GM12878 (cell line): ENCODE measurements at regions not wholly inside any gene's neighbourhood (a gene's known extent, or its start where the extent isn't known, plus 50 kb on each side); places are given as distances from the start of the nearest gene placed in this dataset.
"Not testable (repeated sequence)": the region's sequence is repeated elsewhere in the genome, so short reads cannot be mapped to it uniquely, and the experiment has no call there.

ENCODE experiments used
- ATAC-seq: fragments of 200-7000 bp; cut with Tn5 transposase; 3 replicates; pipeline ENCODE4 v1.9.1; 2020; ENCODE audit warnings: mild to moderate bottlenecking, moderate library complexity
- BruUV-seq: library from RNA; stranded (reverse); fragments of 400-500 nt; replicated peaks from 2 replicates; lab custom pipeline; 2021; lab: Mats Ljungman, UMichigan
- CTCF ChIA-PET: fragments of 300-600 bp; sonication (Branson Sonifier 250); formaldehyde crosslinking; extraction: SDS; loops from one replicate; lab custom pipeline; 2021; ENCODE audit warnings: inconsistent platforms; lab: Yijun Ruan, JAX
- POLR2A ChIA-PET: fragments of 350-600 bp; formaldehyde crosslinking; extraction: SDS; loops from one replicate; lab custom pipeline; 2021; ENCODE audit warnings: inconsistent platforms; lab: Charles Lee
- RAD21 ChIA-PET: fragments of 300-600 bp; sonication (Branson Sonifier 250); formaldehyde crosslinking; loops from one replicate; lab custom pipeline; 2023; ENCODE audit warnings: antibody characterized with exemption; ENCODE audit not compliant: unreplicated experiment; lab: Charles Lee
- SMC1A ChIA-PET: fragments of 300-600 bp; sonication (Branson Sonifier 250); formaldehyde crosslinking; loops from one replicate; lab custom pipeline; 2023; ENCODE audit not compliant: unreplicated experiment, uncharacterized antibody; lab: Charles Lee
- DNase-seq: peaks from one replicate; pipeline ENCODE4 v3.0.0-alpha.2; 2011; ENCODE audit warnings: low read depth, low spot score
- FAIRE-seq: peaks from 3 replicates; lab custom pipeline; 2011; peaks lifted over from hg19 to GRCh38; lab: Jason Lieb, UNC
- H2AFZ ChIP-seq: 2 replicates; pipeline ENCODE4 v1.6.0; 2011; ENCODE audit warnings: low read depth, low read length, control low read depth; ENCODE audit not compliant: control insufficient read depth
- H3K27ac ChIP-seq: 2 replicates; pipeline ENCODE4 v1.5.1; 2011; ENCODE audit warnings: control low read depth; ENCODE audit not compliant: control insufficient read depth, insufficient read depth
- H3K27me3 ChIP-seq, 2 experiments: replicated peaks in 1 of 2; 2 replicates each; pipeline versions ENCODE4 v1.6.0 to v1.6.1; 2011; ENCODE audit warnings: low read length in 1 of 2; ENCODE audit not compliant: control insufficient read depth in 2 of 2, insufficient read depth in 2 of 2
- H3K36me3 ChIP-seq, 2 experiments: 2 replicates each; pipeline ENCODE4 v1.5.1; 2011; ENCODE audit warnings: low read length in 1 of 2; ENCODE audit not compliant: control insufficient read depth in 2 of 2, insufficient read depth in 2 of 2
- H3K4me1 ChIP-seq: 2 replicates; pipeline ENCODE4 v1.6.1; 2011; ENCODE audit warnings: mild to moderate bottlenecking, low read length, moderate library complexity, mixed read lengths; ENCODE audit not compliant: control insufficient read depth, insufficient read depth
- H3K4me2 ChIP-seq: 2 replicates; pipeline ENCODE4 v1.6.0; 2011; ENCODE audit warnings: control low read depth; ENCODE audit not compliant: control insufficient read depth, insufficient read depth
- H3K4me3 ChIP-seq: fragments of 200-600 bp; sonication (generic); 2 replicates; pipeline ENCODE4 v1.5.1; 2016
- H3K79me2 ChIP-seq: 2 replicates; pipeline ENCODE4 v1.6.0; 2011; ENCODE audit warnings: low read length; ENCODE audit not compliant: control insufficient read depth, insufficient read depth
- H3K9ac ChIP-seq: 2 replicates; pipeline ENCODE4 v1.8.0; 2011; ENCODE audit warnings: low read length, control low read depth, mixed read lengths; ENCODE audit not compliant: control insufficient read depth, insufficient read depth
- H3K9me3 ChIP-seq: replicated peaks from 3 replicates; pipeline ENCODE4 v1.5.1; 2011; ENCODE audit warnings: mild to moderate bottlenecking, low read length; ENCODE audit not compliant: control insufficient read depth, insufficient read depth
- H4K20me1 ChIP-seq: 2 replicates; pipeline ENCODE4 v1.6.0; 2011; ENCODE audit not compliant: control insufficient read depth, insufficient read depth
- WGBS: methylation state at CpG from one replicate; pipeline ENCODE4 v1.1.6; 2016; ENCODE audit warnings: low lambda C conversion rate; ENCODE audit not compliant: insufficient replicate concordance, insufficient coverage; ENCODE audit errors: missing lambda C conversion rate; 5-methylcytosine and 5-hydroxymethylcytosine counted together
- in situ Hi-C: fragments of 300-500 bp; cut with MboI; formaldehyde crosslinking; loops from 9 replicates; pipeline ENCODE4 v1.14.3; 2018; ENCODE audit warnings: mixed read lengths
- intact Hi-C: fragments of 100-400 bp; cut with micrococcal nuclease; formaldehyde crosslinking; loops from one replicate; pipeline ENCODE4 v1.14.2; 2022; ENCODE audit not compliant: unreplicated experiment

GRCh38 chr21:9740991-9741742, 780.2 kb upstream of the TPTE start:
- H3K4me3 ChIP-seq, H3K4me1 ChIP-seq, CTCF ChIA-PET, H2AFZ ChIP-seq, intact Hi-C loops, BruUV-seq, H3K79me2 ChIP-seq, POLR2A ChIA-PET, H3K9me3 ChIP-seq, H3K27me3 ChIP-seq, in situ Hi-C loops, FAIRE-seq, ATAC-seq, H3K9ac ChIP-seq, SMC1A ChIA-PET, H3K27ac ChIP-seq, H4K20me1 ChIP-seq, DNase-seq, H3K4me2 ChIP-seq, RAD21 ChIA-PET, H3K36me3 ChIP-seq: not testable (repeated sequence)
- WGBS: 22% methylated on average over 8 of the region's 8 CpGs

GRCh38 chr21:9743566-9743965, 777.8 kb upstream of the TPTE start:
- H4K20me1 ChIP-seq, H3K79me2 ChIP-seq, H3K36me3 ChIP-seq, FAIRE-seq, H3K4me2 ChIP-seq, POLR2A ChIA-PET, CTCF ChIA-PET, ATAC-seq, in situ Hi-C loops, H3K27ac ChIP-seq, DNase-seq, H3K9ac ChIP-seq, H2AFZ ChIP-seq, BruUV-seq, RAD21 ChIA-PET, H3K4me1 ChIP-seq, H3K9me3 ChIP-seq, H3K27me3 ChIP-seq, SMC1A ChIA-PET, intact Hi-C loops, H3K4me3 ChIP-seq: not testable (repeated sequence)
- WGBS: 43% methylated on average over 10 of the region's 10 CpGs

DNA sequence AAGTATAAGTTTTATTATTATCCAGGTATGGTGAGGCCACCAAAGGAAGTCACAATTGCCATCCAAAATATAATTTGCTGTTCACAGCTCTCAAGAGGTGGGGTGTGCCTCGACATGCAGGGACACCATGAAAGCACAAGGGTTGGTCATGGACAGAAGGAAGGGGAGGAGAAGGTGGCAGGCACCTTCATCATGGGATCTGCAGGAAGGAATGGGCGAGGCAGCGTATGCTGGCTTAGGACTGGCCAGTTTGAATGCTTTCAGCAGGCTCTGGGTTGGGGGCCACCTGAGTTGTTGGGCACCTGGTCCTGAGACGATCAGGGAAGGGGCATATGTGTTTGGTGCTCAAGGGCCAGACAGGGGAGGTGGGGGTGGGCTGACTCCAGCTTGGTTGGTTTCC, 777.2 kb upstream of the TPTE start:
- in situ Hi-C loops, CTCF ChIA-PET, H3K9ac ChIP-seq, H2AFZ ChIP-seq, SMC1A ChIA-PET, RAD21 ChIA-PET, H3K4me1 ChIP-seq, POLR2A ChIA-PET, DNase-seq, H4K20me1 ChIP-seq, H3K4me2 ChIP-seq, FAIRE-seq, H3K27ac ChIP-seq, H3K4me3 ChIP-seq, ATAC-seq, H3K9me3 ChIP-seq, H3K27me3 ChIP-seq, BruUV-seq, intact Hi-C loops, H3K36me3 ChIP-seq, H3K79me2 ChIP-seq: not testable (repeated sequence)
- 1% methylated on average over 4 of the region's 4 CpGs for WGBS

DNA sequence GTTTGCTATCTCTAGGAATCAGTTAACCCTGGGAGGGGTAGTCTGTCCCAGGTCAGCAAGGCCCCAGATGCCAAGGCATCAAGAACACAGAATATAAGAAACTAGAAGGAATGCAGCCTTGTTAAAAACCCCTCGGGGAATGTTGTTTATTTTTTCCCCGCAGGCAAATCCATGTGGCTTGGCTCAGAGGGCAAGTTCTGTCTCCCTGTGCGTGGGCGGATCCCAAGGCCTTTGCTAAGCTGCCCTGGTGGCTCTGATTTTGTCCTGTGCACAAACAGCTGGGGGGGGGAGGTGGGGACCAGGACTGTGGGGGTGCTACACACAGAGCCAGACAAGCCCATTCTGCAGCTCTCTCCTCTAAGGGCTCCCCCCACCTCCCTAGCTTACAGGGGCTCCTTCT, 776.8 kb upstream of the TPTE start:
- in situ Hi-C loops, POLR2A ChIA-PET, intact Hi-C loops, H2AFZ ChIP-seq, H3K4me2 ChIP-seq, H3K4me1 ChIP-seq, CTCF ChIA-PET, SMC1A ChIA-PET, H3K79me2 ChIP-seq, DNase-seq, H3K27ac ChIP-seq, H4K20me1 ChIP-seq, H3K36me3 ChIP-seq, ATAC-seq, H3K27me3 ChIP-seq, BruUV-seq, H3K4me3 ChIP-seq, RAD21 ChIA-PET, H3K9ac ChIP-seq, H3K9me3 ChIP-seq, FAIRE-seq: not testable (repeated sequence)
- WGBS: 6% methylated on average over 4 of the region's 4 CpGs
